DND-41 (cell line): ENCODE measurements at regions not wholly inside any gene's neighbourhood (a gene's known extent, or its start where the extent isn't known, plus 50 kb on each side); places are given as distances from the start of the nearest gene placed in this dataset.

Experiments
- EZH2 ChIP-seq: IDR thresholded peaks from 3 replicates; pipeline ENCODE4 v1.6.1; 2012; ENCODE audit warnings: borderline replicate concordance, low read depth, mild to moderate bottlenecking, moderate library complexity, low read length, inconsistent platforms; ENCODE audit not compliant: severe bottlenecking
- TF ChIP-seq, protein P1 (sequence below): IDR thresholded peaks from 2 replicates; pipeline ENCODE4 v1.5.1; 2012; ENCODE audit warnings: borderline replicate concordance, low read length, moderate library complexity, mild to moderate bottlenecking; ENCODE audit not compliant: poor library complexity, severe bottlenecking; ENCODE audit errors: extremely low read depth

DNA sequence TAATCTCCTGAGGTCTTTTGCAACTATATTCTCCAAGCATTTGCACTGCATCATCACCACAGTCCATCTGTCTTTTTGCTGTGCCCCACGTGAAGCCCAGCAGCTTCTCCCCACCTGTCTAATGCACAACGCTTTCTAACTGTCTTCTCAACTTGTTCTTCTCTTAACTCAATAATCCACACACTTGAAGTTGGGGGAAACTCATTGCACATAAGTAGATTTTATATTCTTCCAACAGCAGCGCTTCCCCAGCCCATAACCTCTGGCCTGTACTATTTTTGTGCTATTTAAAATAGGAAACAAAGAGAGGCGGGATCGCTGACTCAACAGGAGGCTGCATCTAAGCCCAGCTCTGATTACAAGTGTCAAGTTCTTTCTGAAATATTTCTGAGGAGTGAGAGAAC, 226.7 kb downstream of the GXYLT1 start:
- no peak for TF ChIP-seq EZH2
- TF ChIP-seq, protein P1, sequence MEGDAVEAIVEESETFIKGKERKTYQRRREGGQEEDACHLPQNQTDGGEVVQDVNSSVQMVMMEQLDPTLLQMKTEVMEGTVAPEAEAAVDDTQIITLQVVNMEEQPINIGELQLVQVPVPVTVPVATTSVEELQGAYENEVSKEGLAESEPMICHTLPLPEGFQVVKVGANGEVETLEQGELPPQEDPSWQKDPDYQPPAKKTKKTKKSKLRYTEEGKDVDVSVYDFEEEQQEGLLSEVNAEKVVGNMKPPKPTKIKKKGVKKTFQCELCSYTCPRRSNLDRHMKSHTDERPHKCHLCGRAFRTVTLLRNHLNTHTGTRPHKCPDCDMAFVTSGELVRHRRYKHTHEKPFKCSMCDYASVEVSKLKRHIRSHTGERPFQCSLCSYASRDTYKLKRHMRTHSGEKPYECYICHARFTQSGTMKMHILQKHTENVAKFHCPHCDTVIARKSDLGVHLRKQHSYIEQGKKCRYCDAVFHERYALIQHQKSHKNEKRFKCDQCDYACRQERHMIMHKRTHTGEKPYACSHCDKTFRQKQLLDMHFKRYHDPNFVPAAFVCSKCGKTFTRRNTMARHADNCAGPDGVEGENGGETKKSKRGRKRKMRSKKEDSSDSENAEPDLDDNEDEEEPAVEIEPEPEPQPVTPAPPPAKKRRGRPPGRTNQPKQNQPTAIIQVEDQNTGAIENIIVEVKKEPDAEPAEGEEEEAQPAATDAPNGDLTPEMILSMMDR, result no peak
